ENCODE measurements at regions not wholly inside any gene's neighbourhood (a gene's known extent, or its start where the extent isn't known, plus 50 kb on each side); places are given as distances from the start of the nearest gene placed in this dataset.

DNA sequence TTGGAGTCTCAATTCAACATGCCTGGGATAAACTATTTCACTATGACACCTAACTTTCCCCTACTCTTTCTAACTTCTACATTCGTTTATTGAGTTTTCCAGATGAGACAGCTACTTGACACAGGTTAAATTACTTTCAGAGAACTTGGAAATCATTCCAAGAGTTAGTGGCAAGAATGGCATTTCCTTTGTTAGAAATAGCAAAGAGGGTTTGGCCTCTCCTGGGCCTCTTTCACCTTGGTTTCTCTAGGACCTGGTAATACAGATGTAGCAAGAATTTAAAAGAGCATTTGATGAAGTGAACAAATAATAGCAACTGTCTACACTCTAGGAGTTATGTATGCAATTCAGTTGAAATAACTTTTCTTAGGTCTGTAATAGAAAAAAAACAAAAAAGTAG is 748.9 kb downstream of the MECOM start:
- TF ChIP-seq POLR2AphosphoS5 (IDR thresholded peaks at IDR 0.05; ENCODE audit: low read depth), result no peak
- TF ChIP-seq CTCF (conservative IDR thresholded peaks at IDR 0.05; ENCODE audit: low read depth in 2 of 2), result no peak
- no peak for TF ChIP-seq EZH2 (IDR thresholded peaks at IDR 0.05; ENCODE audit: low read depth, unreplicated experiment)
- TF ChIP-seq, protein P1, sequence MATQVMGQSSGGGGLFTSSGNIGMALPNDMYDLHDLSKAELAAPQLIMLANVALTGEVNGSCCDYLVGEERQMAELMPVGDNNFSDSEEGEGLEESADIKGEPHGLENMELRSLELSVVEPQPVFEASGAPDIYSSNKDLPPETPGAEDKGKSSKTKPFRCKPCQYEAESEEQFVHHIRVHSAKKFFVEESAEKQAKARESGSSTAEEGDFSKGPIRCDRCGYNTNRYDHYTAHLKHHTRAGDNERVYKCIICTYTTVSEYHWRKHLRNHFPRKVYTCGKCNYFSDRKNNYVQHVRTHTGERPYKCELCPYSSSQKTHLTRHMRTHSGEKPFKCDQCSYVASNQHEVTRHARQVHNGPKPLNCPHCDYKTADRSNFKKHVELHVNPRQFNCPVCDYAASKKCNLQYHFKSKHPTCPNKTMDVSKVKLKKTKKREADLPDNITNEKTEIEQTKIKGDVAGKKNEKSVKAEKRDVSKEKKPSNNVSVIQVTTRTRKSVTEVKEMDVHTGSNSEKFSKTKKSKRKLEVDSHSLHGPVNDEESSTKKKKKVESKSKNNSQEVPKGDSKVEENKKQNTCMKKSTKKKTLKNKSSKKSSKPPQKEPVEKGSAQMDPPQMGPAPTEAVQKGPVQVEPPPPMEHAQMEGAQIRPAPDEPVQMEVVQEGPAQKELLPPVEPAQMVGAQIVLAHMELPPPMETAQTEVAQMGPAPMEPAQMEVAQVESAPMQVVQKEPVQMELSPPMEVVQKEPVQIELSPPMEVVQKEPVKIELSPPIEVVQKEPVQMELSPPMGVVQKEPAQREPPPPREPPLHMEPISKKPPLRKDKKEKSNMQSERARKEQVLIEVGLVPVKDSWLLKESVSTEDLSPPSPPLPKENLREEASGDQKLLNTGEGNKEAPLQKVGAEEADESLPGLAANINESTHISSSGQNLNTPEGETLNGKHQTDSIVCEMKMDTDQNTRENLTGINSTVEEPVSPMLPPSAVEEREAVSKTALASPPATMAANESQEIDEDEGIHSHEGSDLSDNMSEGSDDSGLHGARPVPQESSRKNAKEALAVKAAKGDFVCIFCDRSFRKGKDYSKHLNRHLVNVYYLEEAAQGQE (IDR thresholded peaks at IDR 0.05; ENCODE audit: unreplicated experiment), result no peak
- no peak for TF ChIP-seq NANOG (IDR thresholded peaks at IDR 0.05; ENCODE audit: borderline replicate concordance)
- no peak for TF ChIP-seq ZNF462 (CRISPR knock-in tag; IDR thresholded peaks at IDR 0.05)
- TF ChIP-seq JUNB (IDR thresholded peaks at IDR 0.05; ENCODE audit: unreplicated experiment), result no peak
- no peak for TF ChIP-seq EZH2phosphoT487 (IDR thresholded peaks at IDR 0.05; ENCODE audit: unreplicated experiment)
- TF ChIP-seq, protein P2, sequence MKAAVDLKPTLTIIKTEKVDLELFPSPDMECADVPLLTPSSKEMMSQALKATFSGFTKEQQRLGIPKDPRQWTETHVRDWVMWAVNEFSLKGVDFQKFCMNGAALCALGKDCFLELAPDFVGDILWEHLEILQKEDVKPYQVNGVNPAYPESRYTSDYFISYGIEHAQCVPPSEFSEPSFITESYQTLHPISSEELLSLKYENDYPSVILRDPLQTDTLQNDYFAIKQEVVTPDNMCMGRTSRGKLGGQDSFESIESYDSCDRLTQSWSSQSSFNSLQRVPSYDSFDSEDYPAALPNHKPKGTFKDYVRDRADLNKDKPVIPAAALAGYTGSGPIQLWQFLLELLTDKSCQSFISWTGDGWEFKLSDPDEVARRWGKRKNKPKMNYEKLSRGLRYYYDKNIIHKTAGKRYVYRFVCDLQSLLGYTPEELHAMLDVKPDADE (IDR thresholded peaks at IDR 0.05), result no peak

All from GM23338 (cell line).